CD4-positive, alpha-beta T cell (primary cell): ENCODE measurements at regions not wholly inside any gene's neighbourhood (a gene's known extent, or its start where the extent isn't known, plus 50 kb on each side); places are given as distances from the start of the nearest gene placed in this dataset.

Experiments used
- ATAC-seq: fragments of 200-7000 bp; cut with Tn5 transposase; one replicate; pipeline ENCODE4 v1.10.0; 2022; ENCODE audit warnings: mild to moderate bottlenecking; ENCODE audit not compliant: poor library complexity
- CTCF ChIA-PET: fragments of 350-600 bp; sonication (Branson Sonifier 250); formaldehyde crosslinking; loops from one replicate; lab custom pipeline; 2021; ENCODE audit warnings: antibody characterized with exemption, inconsistent platforms; lab: Charles Lee
- POLR2A ChIA-PET: fragments of 350-600 bp; sonication (Branson Sonifier 250); formaldehyde crosslinking; loops from one replicate; lab custom pipeline; 2021; ENCODE audit warnings: antibody characterized with exemption, inconsistent platforms; lab: Charles Lee
- DNase-seq, 14 experiments: peaks; one replicate each; pipeline ENCODE4 v3.0.0-alpha.2; 2013 to 2020; ENCODE audit warnings: mixed read lengths in 2 of 14
- H3K27ac ChIP-seq, 2 donors: one replicate each; pipeline versions ENCODE4 v1.5.1 to v1.7.0; 2013; ENCODE audit warnings: low read length in 2 of 2, low read depth in 1 of 2, mild to moderate bottlenecking in 1 of 2
- H3K27me3 ChIP-seq, 2 experiments: 1 replicate in 1 of 2; 2 replicates in 1 of 2; pipeline versions ENCODE4 v1.6.1 to v1.7.0; 2013; ENCODE audit warnings: low read length in 2 of 2, control low read depth in 1 of 2, mild to moderate bottlenecking in 1 of 2, moderate library complexity in 1 of 2; ENCODE audit not compliant: insufficient read depth in 2 of 2, control insufficient read depth in 1 of 2
- H3K36me3 ChIP-seq: one replicate; pipeline ENCODE4 v1.6.1; 2013; ENCODE audit warnings: low read length, control low read depth; ENCODE audit not compliant: insufficient read depth
- H3K4me1 ChIP-seq: one replicate; pipeline ENCODE4 v1.6.1; 2013; ENCODE audit warnings: low read length, control low read depth; ENCODE audit not compliant: insufficient read depth
- H3K4me3 ChIP-seq: one replicate; pipeline ENCODE4 v1.5.1; 2013; ENCODE audit warnings: mild to moderate bottlenecking, low read length, moderate library complexity
- H3K9me3 ChIP-seq, 2 experiments: 1 replicate in 1 of 2; 2 replicates in 1 of 2; pipeline versions ENCODE4 v1.6.1 to v1.7.0; 2013; ENCODE audit warnings: low read length in 2 of 2, mild to moderate bottlenecking in 2 of 2, control low read depth in 1 of 2, moderate library complexity in 1 of 2; ENCODE audit not compliant: control insufficient read depth in 1 of 2, insufficient read depth in 1 of 2
- H3K27ac Mint-ChIP-seq: one replicate; pipeline ENCODE4 v1.8.0; 2020; ENCODE audit warnings: mixed read lengths
- H3K27me3 Mint-ChIP-seq: one replicate; pipeline ENCODE4 v1.8.0; 2021; ENCODE audit warnings: mixed read lengths
- H3K36me3 Mint-ChIP-seq: one replicate; pipeline ENCODE4 v1.8.0; 2021; ENCODE audit warnings: low read depth, mixed read lengths
- H3K4me1 Mint-ChIP-seq: one replicate; pipeline ENCODE4 v1.8.0; 2021; ENCODE audit warnings: low read depth, mixed read lengths
- H3K4me3 Mint-ChIP-seq: one replicate; pipeline ENCODE4 v1.8.0; 2020; ENCODE audit warnings: mild to moderate bottlenecking, mixed read lengths
- H3K9me3 Mint-ChIP-seq: one replicate; pipeline ENCODE4 v1.8.0; 2020; ENCODE audit warnings: mixed read lengths
- CTCF ChIP-seq: fragments of 200-600 bp; IDR thresholded peaks from one replicate; pipeline ENCODE4 v1.8.0; 2022; ENCODE audit warnings: antibody characterized with exemption, mild to moderate bottlenecking
- intact Hi-C, 2 experiments: fragments of 100-400 bp; cut with DNase I in 1 of 2; cut with micrococcal nuclease in 1 of 2; formaldehyde crosslinking; loops; one replicate each; pipeline versions ENCODE4 v1.15.1 to v1.9.0; 2023 to 2025; cut with DNase I, micrococcal nuclease

GRCh38 chr3:161427347-161427746 lies 56.0 kb upstream of the SPTSSB start:
- Mint-ChIP-seq H3K9me3 (no peaks in the 10 kb centered on the region), H3K36me3 (no peaks in the 10 kb centered on the region), H3K4me3 (no peak overlapping the region), H3K4me1 (peaks cover 7% of the 10 kb centered on the region), H3K27me3 (peaks cover 7% of the 10 kb centered on the region), H3K27ac (no peak overlapping the region)
- Histone ChIP-seq H3K4me3 (no peak overlapping the region), H3K4me1 (no peaks in the 10 kb centered on the region), H3K27ac (no peak overlapping the region), H3K36me3 (no peaks in the 10 kb centered on the region), H3K27me3 (no peaks in the 10 kb centered on the region), H3K9me3 (no peaks in the 10 kb centered on the region)
- CTCF ChIA-PET, result interaction anchor here (1.0 kb wide), 1 partner anchor 13 kb away, joined by 3 read pairs; no protein-coding TSS in a partner anchor
- TF ChIP-seq CTCF, result no peak
- no peak for DNase-seq
- no peak for ATAC-seq
- POLR2A ChIA-PET, result no interaction called here
- intact Hi-C loops, result loop anchor here (5.0 to 10.0 kb wide), 2 partner anchors 483 to 720 kb away; no protein-coding TSS in a partner anchor

- Mint-ChIP-seq H3K36me3 (no peaks in the 10 kb centered on the region), H3K9me3 (no peaks in the 10 kb centered on the region), H3K4me3 (no peak overlapping the region), H3K27ac (no peak overlapping the region), H3K27me3 (peaks cover 2% of the 10 kb centered on the region), H3K4me1 (peaks cover 7% of the 10 kb centered on the region)
- POLR2A ChIA-PET, result no interaction called here
- DNase-seq (no peak), ATAC-seq (no peak)
- no peaks in the 10 kb centered on the region for H3K4me1 ChIP-seq
- intact Hi-C loops, result loop anchor here (1.0 to 10.0 kb wide), 3 partner anchors 151 to 719 kb away; no protein-coding TSS in a partner anchor
- H3K27me3 ChIP-seq, result no peaks in the 10 kb centered on the region
- H3K27ac ChIP-seq, result no peak overlapping the region
- H3K9me3 ChIP-seq, result no peaks in the 10 kb centered on the region
- no peak for TF ChIP-seq CTCF
- no peaks in the 10 kb centered on the region for H3K36me3 ChIP-seq
- CTCF ChIA-PET, result no interaction called here
- H3K4me3 ChIP-seq, result no peak overlapping the region
Observed at GRCh38 chr3:161426758-161427157, 55.4 kb upstream of the SPTSSB start.

GRCh38 chr3:161423911-161424522 lies 52.7 kb upstream of the SPTSSB start:
- Mint-ChIP-seq H3K9me3 (no peaks in the 10 kb centered on the region), H3K36me3 (no peaks in the 10 kb centered on the region), H3K4me3 (no peak overlapping the region), H3K4me1 (peaks cover 7% of the 10 kb centered on the region), H3K27me3 (no peaks in the 10 kb centered on the region), H3K27ac (no peak overlapping the region)
- peak in 3 of 14 experiments; percentile 53 to 67 (median 63) for DNase-seq
- intact Hi-C loops, result loop anchor here (1.0 to 10.0 kb wide), 7 partner anchors 150 to 717 kb away; no protein-coding TSS in a partner anchor
- Histone ChIP-seq H3K36me3 (no peaks in the 10 kb centered on the region), H3K27ac (no peak overlapping the region), H3K27me3 (no peaks in the 10 kb centered on the region), H3K4me1 (no peaks in the 10 kb centered on the region), H3K9me3 (no peaks in the 10 kb centered on the region), H3K4me3 (no peak overlapping the region)
- ChIA-PET POLR2A (no interaction called here), CTCF (interaction anchor here (0.7 to 1.5 kb wide), 3 partner anchors 118 to 327 kb away, joined by 3 to 5 read pairs (median 3); no protein-coding TSS in a partner anchor)
- TF ChIP-seq CTCF, result peak; percentile 92
- ATAC-seq, result no peak
